ENCODE measurements at regions not wholly inside any gene's neighbourhood (a gene's known extent, or its start where the extent isn't known, plus 50 kb on each side); places are given as distances from the start of the nearest gene placed in this dataset.

- no peak for TF ChIP-seq POLR2A (IDR thresholded peaks at IDR 0.05)
- no peak for TF ChIP-seq CTCF (IDR thresholded peaks at IDR 0.05)
- Histone ChIP-seq H3K9me3 (replicated peaks in 1 of 3) (no peaks in the 10 kb centered on the region), H3K4me3 (no peak overlapping the region), H3K27ac (no peak overlapping the region), H3K4me1 (replicated peaks in 1 of 2) (no peaks in the 10 kb centered on the region), H3K36me3 (replicated peaks in 1 of 2) (no peaks in the 10 kb centered on the region), H3K27me3 (no peaks in the 10 kb centered on the region)
- WGBS, 4 donors = 91 to 95% (median 93%) methylated on average over 5 of the region's 5 CpGs
- intact Hi-C loops (cut with DNase I) = no loop called here
- DNase-seq = no peak
Measured at GRCh38 chr7:46940178-46940577, 641.7 kb downstream of the TNS3 start.

- 72 to 90% (median 81%) methylated on average over 8 of the region's 8 CpGs for WGBS, 4 donors
- Histone ChIP-seq H3K27me3 (no peaks in the 10 kb centered on the region), H3K36me3 (replicated peaks in 1 of 2) (no peaks in the 10 kb centered on the region), H3K9me3 (replicated peaks in 1 of 3) (no peaks in the 10 kb centered on the region), H3K4me1 (replicated peaks in 1 of 2) (no peaks in the 10 kb centered on the region), H3K27ac (no peak overlapping the region), H3K4me3 (no peak overlapping the region)
- intact Hi-C loops (cut with DNase I) = no loop called here
- TF ChIP-seq POLR2A (IDR thresholded peaks at IDR 0.05) (no peak), CTCF (IDR thresholded peaks at IDR 0.05) (no peak)
- no peak for DNase-seq
Measured at GRCh38 chr7:46939558-46939957, 642.4 kb downstream of the TNS3 start.

- Histone ChIP-seq H3K27me3 (no peaks in the 10 kb centered on the region), H3K4me3 (no peak overlapping the region), H3K27ac (no peak overlapping the region), H3K9me3 (replicated peaks in 1 of 3) (no peaks in the 10 kb centered on the region), H3K4me1 (replicated peaks in 1 of 2) (no peaks in the 10 kb centered on the region), H3K36me3 (replicated peaks in 1 of 2) (no peaks in the 10 kb centered on the region)
- WGBS, 4 donors = 46 to 96% (median 78%) methylated on average over 2 of the region's 2 CpGs
- no peak for DNase-seq
- intact Hi-C loops (cut with DNase I) = no loop called here
- TF ChIP-seq CTCF (IDR thresholded peaks at IDR 0.05) = no peak
- TF ChIP-seq POLR2A (IDR thresholded peaks at IDR 0.05) = no peak
Measured at GRCh38 chr7:46939089-46939488, 642.8 kb downstream of the TNS3 start.

GRCh38 chr7:46937826-46938225, 644.1 kb downstream of the TNS3 start:
- DNase-seq = no peak
- Histone ChIP-seq H3K9me3 (replicated peaks in 1 of 3) (no peaks in the 10 kb centered on the region), H3K36me3 (replicated peaks in 1 of 2) (no peaks in the 10 kb centered on the region), H3K27ac (no peak overlapping the region), H3K4me1 (replicated peaks in 1 of 2) (peaks cover 7 to 11% of the 10 kb centered on the region in 2 donors), H3K4me3 (no peak overlapping the region), H3K27me3 (no peaks in the 10 kb centered on the region)
- TF ChIP-seq POLR2A (IDR thresholded peaks at IDR 0.05) (no peak), CTCF (IDR thresholded peaks at IDR 0.05) (no peak)
- intact Hi-C loops (cut with DNase I) = no loop called here
- WGBS, 4 donors = 79 to 89% (median 85%) methylated on average over 3 of the region's 3 CpGs

Data from adrenal gland (tissue), 9 donors.